WERI-Rb-1 (cell line): ENCODE measurements at regions not wholly inside any gene's neighbourhood (a gene's known extent, or its start where the extent isn't known, plus 50 kb on each side); places are given as distances from the start of the nearest gene placed in this dataset.

Experiments
- DNase-seq: peaks from one replicate; pipeline ENCODE4 v3.0.0-alpha.2; 2020
- H3K27ac ChIP-seq: fragments of 250-450 bp; sonication (Bioruptor Pico); 2 replicates; pipeline ENCODE4 v1.5.1; 2020; ENCODE audit warnings: mild to moderate bottlenecking, moderate library complexity
- H3K27me3 ChIP-seq: fragments of 250-450 bp; sonication (Bioruptor Pico); 2 replicates; pipeline ENCODE4 v1.5.1; 2021; ENCODE audit warnings: mild to moderate bottlenecking, low read depth, moderate library complexity; ENCODE audit not compliant: insufficient read depth, severe bottlenecking
- H3K36me3 ChIP-seq: fragments of 250-450 bp; sonication (Bioruptor Pico); 2 replicates; pipeline ENCODE4 v1.5.1; 2020; ENCODE audit warnings: mild to moderate bottlenecking, moderate library complexity
- H3K4me3 ChIP-seq: 2 replicates; pipeline ENCODE4 v1.5.1; 2011; ENCODE audit warnings: low read depth, mild to moderate bottlenecking, control low read depth, low read length
- H3K9me3 ChIP-seq: fragments of 250-450 bp; sonication (Bioruptor Pico); 2 replicates; pipeline ENCODE4 v1.5.1; 2021; ENCODE audit warnings: mild to moderate bottlenecking, moderate library complexity; ENCODE audit not compliant: severe bottlenecking
- TF ChIP-seq, protein P1 (sequence below): IDR thresholded peaks from 2 replicates; pipeline ENCODE4 v1.5.1; 2011; ENCODE audit warnings: low read depth, mild to moderate bottlenecking, control low read depth, inconsistent platforms, low read length

DNA sequence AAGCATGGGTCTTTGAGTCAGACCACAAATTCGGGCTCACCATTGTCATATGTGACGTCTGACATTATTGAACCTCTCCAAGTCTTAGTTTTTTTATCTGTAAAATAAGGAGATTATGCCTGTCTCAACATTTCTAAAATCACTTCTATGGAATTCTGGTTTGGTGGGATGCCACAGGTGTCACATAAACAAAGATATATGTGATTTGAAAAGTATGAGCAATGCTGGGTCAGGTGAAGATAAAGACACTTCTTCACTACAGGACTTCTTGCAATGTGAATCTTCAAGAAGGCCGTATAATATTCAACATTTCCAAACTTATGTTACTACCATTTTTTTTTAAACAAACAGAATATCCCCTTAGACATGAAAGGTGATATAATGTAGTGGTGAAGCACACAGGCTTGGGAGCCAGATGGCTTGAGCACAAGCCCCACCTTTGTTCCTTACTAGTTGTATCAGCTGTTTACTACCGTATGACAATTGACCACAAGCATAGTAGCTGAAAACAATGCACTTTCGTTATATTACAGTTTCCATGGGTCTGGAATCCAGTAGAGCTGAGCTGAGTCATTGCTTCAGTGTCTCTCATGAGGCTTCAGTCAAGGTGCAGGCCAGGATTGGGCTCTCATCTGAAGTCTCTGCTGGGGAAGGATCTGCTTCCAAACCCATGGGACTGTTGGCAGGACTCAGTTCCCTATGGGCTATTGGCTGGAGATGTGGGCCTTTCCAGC is 87.7 kb downstream of the UTP18 start:
- TF ChIP-seq, protein P1, sequence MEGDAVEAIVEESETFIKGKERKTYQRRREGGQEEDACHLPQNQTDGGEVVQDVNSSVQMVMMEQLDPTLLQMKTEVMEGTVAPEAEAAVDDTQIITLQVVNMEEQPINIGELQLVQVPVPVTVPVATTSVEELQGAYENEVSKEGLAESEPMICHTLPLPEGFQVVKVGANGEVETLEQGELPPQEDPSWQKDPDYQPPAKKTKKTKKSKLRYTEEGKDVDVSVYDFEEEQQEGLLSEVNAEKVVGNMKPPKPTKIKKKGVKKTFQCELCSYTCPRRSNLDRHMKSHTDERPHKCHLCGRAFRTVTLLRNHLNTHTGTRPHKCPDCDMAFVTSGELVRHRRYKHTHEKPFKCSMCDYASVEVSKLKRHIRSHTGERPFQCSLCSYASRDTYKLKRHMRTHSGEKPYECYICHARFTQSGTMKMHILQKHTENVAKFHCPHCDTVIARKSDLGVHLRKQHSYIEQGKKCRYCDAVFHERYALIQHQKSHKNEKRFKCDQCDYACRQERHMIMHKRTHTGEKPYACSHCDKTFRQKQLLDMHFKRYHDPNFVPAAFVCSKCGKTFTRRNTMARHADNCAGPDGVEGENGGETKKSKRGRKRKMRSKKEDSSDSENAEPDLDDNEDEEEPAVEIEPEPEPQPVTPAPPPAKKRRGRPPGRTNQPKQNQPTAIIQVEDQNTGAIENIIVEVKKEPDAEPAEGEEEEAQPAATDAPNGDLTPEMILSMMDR = no peak
- no peak for DNase-seq
- Histone ChIP-seq H3K27me3 (peaks cover 50% of the 10 kb centered on the region), H3K9me3 (no peaks in the 10 kb centered on the region), H3K36me3 (no peaks in the 10 kb centered on the region), H3K4me3 (no peak overlapping the region), H3K27ac (no peak overlapping the region)

DNA sequence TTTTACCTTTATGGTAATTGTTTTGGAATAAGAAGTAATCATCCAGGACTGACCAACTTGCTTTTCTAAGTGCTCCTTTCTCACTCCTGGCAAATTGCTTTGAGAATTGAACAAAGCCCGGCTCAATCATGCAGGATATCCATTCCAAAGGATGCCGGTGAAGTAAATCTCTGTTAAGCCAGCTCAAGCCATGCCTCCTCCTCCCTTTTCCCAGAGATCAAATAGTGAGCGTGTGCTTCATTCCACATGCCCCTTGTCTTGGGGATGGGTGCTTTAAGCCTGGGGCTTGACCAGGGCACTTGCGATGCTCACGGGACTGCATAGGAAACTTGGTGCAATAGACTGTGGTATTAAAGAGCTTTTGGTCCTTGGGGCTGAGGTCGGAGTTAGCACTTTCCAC is 90.7 kb downstream of the UTP18 start:
- H3K4me3 ChIP-seq = no peak overlapping the region
- no peaks in the 10 kb centered on the region for H3K36me3 ChIP-seq
- DNase-seq = peak; percentile 27
- H3K27me3 ChIP-seq = peaks cover 58% of the 10 kb centered on the region
- no peaks in the 10 kb centered on the region for H3K9me3 ChIP-seq
- H3K27ac ChIP-seq = no peak overlapping the region
- TF ChIP-seq, protein P1 = no peak

DNA sequence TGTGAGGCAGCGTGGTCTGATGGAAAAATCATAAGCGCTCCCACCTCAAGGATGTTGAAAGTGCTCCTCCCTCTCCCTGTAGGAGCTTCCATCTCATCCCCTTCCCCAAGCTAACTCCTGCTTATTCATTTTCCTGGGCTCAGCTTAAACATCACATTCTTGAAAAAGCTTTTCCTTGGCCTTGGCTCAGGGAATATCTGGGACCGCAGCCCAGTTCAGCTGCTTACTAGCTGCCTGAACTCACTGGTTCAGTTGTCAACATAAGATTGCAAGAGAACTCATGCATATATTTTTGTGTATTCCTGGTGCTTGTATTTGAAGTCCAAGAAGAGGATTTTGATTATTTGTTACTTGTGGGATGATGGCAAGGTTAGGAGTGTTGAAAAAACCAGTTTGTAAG is 91.5 kb downstream of the UTP18 start:
- no peak overlapping the region for H3K4me3 ChIP-seq
- peaks cover 56% of the 10 kb centered on the region for H3K27me3 ChIP-seq
- no peak for DNase-seq

DNA sequence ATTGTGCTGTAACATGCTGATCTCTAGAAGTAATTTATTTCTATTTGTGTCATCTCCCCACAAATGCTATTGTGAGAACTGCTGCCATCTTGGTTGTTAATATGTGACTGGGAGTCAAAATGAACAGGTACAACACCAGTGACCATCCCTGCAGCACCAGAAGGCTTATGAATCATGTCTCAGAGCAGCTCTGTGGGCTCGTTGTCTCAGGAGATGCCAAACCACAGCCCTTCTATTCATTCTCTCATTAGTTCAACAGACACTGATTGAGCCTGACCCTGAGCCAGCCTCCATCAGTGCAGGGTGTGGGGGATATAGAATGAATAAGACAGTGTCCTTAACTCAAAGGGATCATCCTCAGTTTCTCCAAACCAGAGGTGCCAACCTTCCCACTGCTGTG is 92.5 kb downstream of the UTP18 start:
- DNase-seq = no peak
- H3K4me3 ChIP-seq = no peak overlapping the region
- no peaks in the 10 kb centered on the region for H3K36me3 ChIP-seq
- H3K27me3 ChIP-seq = peaks cover 48% of the 10 kb centered on the region
- TF ChIP-seq, protein P1 = no peak
- no peaks in the 10 kb centered on the region for H3K9me3 ChIP-seq
- H3K27ac ChIP-seq = no peak overlapping the region

More for the DNA sequence above, 91.5 kb downstream of the UTP18 start:
- Histone ChIP-seq H3K36me3 (no peaks in the 10 kb centered on the region), H3K27ac (no peak overlapping the region), H3K9me3 (no peaks in the 10 kb centered on the region)
- TF ChIP-seq, protein P1 = no peak

DNA sequence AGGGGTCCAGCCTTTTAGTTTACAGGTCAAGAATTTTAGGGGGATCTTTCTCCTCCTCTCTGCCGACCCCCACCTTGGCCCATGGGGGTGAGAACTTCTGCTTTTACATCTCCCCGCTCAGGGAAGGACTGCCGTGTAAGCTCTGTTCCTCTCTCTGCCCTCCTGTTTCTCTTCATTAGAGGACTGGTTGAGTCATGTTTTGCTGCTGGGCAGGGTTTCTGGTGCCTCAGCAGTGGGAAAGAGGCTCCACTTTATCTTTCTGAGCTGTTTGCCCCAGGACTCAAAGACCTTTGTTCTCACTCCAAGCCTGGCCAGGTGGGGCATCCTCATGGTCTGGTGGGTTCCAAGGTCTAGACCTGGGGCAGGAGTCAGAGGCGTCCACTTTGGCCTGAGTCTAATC is 93.0 kb downstream of the UTP18 start:
- TF ChIP-seq, protein P1 = no peak
- Histone ChIP-seq H3K9me3 (no peaks in the 10 kb centered on the region), H3K27me3 (peaks cover 43% of the 10 kb centered on the region), H3K36me3 (no peaks in the 10 kb centered on the region), H3K4me3 (no peak overlapping the region), H3K27ac (no peak overlapping the region)
- no peak for DNase-seq

DNA sequence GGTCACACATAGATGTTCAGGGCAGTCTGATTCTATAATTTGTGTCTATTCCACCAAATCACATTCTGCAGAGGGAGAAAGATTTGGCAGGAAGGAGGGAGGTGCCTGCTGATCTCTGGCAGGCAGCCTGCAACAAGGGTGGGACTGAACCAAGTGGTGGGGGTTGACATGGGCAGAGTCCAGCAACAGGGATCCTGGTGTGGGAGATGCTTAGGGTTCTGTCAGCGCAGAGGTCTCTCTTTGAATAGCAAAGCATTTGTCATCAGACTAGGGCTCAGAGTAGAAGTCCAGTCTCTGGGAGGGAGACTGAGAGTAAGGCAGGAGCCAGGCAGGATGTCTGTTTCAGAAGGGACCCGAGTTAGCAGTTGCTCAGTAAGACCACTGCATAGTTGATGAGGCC is 94.6 kb downstream of the UTP18 start:
- Histone ChIP-seq H3K27ac (no peak overlapping the region), H3K36me3 (no peaks in the 10 kb centered on the region), H3K27me3 (peaks cover 32% of the 10 kb centered on the region), H3K9me3 (no peaks in the 10 kb centered on the region), H3K4me3 (no peak overlapping the region)
- TF ChIP-seq, protein P1 = no peak
- no peak for DNase-seq
